Glomerular visceral epithelial cell (primary cell): ENCODE measurements at regions not wholly inside any gene's neighbourhood (a gene's known extent, or its start where the extent isn't known, plus 50 kb on each side); places are given as distances from the start of the nearest gene placed in this dataset.

Experiments
- DNase-seq: peaks from one replicate; pipeline ENCODE4 v3.0.0-alpha.2; 2016; ENCODE audit errors: extremely low spot score

GRCh38 chr1:177847843-177848242, 122.0 kb downstream of the SEC16B start:
- DNase-seq, result peak; percentile 4

GRCh38 chr1:177838907-177839485, 130.9 kb downstream of the SEC16B start:
- DNase-seq, result no peak

- no peak for DNase-seq
Observed at GRCh38 chr1:177833631-177834030, 136.2 kb downstream of the SEC16B start.

GRCh38 chr1:177830531-177831135, 139.2 kb downstream of the SEC16B start:
- DNase-seq, result no peak

GRCh38 chr1:177825276-177825901, 144.5 kb downstream of the SEC16B start:
- DNase-seq, result no peak

DNA sequence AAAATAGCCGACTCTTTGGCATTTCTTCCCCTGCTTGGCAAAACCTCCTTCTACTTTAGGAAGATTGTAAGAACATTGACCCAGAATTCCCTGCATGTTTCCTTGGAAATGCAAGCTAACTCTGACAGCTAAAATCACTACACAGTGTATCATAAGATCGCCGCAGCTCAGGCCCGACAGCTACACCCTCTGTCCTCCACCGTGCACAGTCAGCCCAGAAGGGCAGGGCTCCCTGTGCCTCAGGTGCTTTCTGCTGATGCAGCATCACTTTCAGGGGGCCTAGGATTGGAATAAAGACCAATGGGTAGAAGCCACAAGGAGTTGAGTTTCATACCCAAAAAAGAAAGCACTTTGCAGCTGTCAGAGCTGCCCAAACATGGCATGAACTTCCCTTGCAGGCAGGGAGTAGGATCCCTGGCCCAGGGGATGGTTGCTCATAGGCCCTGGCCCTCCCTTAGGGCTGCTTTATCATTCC, 145.3 kb downstream of the SEC16B start:
- no peak for DNase-seq

- no peak for DNase-seq
Observed at GRCh38 chr1:177820213-177820612, 149.6 kb downstream of the SEC16B start.

- no peak for DNase-seq
Observed at GRCh38 chr1:177817937-177818875, 151.7 kb downstream of the SEC16B start.

DNA sequence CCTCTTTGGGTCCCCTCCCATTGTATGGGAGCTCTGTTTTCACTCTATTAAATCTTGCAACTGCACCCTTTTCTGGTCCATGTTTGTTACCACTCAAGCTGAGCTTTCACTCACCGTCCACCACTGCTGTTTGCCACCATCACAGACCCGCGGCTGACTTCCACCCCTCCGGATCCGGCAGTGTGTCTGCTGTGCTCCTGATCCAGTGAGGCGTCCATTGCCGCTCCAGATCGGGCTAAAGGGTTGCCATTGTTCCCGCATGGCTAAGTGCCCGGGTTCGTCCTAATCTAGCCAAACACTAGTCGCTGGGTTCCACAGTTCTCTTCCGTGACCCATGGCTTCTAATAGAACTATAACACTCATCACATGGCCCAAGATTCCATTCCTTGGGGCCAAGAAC, 157.2 kb downstream of the SEC16B start:
- no peak for DNase-seq

GRCh38 chr1:177812144-177812543, 157.7 kb downstream of the SEC16B start:
- no peak for DNase-seq

DNA sequence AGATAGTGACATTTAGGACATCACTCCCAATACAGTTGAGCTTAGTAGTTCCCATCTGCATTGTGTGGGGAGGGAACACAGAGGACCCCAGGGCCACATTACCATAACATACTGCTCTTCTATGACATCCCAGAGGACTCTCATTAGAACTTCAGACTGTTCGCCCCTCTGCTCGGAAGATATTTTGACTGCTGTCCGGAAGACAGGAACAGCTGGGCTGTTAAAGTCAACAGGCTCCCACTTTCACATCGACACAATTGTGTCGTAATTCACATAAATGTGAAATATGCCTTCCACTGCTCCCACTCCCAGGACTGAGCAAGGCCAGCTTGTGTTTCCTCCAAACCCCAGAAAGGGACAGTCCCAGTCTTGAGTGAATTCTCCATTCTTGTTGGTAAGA, 158.4 kb downstream of the SEC16B start:
- DNase-seq, result no peak

- no peak for DNase-seq
Observed at GRCh38 chr1:177809819-177810218, 160.0 kb downstream of the SEC16B start.

- DNase-seq, result no peak
Observed at GRCh38 chr1:177802304-177802703, 167.6 kb downstream of the SEC16B start.

DNA sequence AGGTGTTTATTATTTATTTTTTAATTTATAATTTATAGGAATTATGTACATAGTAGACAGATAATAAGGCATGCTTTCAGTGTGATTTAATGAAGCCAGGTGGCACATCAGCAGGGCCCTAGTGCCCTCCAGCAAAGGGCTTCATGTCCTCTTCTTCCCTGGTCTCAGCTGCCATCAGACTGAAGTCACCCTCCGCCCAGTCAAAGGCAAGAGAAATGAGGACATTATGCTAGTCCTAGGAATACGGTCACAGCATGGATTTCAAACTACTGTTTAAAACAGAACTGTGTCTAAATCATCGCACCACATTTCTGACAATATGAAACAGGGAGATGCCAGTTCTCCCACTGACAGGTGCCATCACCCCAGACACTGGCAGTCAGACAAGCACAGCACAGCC, 168.1 kb downstream of the SEC16B start:
- DNase-seq, result no peak

DNA sequence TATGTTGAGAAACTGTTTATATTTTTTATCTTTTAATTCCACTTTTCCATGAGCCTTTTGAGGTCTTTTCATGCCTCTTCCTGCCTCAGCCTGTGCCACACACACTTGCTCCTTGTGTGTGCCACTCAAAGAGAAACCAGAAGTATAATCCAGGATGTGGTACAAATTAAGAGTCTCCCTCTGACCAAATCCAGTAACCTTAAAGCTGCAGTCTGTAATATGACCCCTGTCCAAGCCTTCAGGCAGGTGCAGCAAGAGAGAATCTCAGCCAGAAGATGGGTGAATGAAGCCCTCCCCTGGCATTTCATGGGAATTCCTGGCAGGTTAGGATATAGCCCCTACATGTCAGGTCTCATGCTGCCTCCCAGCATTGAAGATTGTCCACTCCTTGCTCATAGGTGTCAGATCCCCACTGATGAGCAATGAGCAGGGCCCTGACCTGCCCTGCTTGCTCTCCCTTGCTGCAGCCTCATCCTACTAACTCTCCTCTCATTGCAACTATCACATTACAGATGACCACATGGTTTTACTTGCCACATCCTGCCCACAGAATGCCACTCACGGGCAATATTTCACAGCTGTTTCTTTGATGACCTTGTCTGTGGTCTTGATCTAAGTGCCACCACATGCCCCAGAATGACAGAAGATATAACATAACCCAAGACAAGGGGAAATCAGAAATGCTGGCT, 169.3 kb downstream of the SEC16B start:
- peak; percentile 39 for DNase-seq

DNA sequence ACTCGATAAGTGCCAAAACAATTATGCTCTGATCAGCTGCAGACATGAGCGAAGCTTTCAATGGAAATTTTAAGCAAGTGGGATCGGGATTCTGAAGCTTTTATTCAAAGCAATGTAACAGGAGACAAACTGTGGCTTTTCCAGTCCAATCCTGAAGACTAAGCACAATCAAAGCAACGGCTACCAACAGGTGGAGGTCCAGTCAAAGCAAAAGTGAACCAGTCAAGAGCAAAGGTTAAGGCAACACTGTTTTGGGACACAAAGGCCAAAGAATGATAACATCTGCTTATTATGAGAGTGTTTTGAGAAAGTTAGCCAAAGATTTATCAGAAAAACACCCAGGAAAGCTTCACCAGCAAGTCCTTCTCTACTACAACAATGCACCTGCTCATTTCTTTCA, 170.1 kb downstream of the SEC16B start:
- no peak for DNase-seq

DNA sequence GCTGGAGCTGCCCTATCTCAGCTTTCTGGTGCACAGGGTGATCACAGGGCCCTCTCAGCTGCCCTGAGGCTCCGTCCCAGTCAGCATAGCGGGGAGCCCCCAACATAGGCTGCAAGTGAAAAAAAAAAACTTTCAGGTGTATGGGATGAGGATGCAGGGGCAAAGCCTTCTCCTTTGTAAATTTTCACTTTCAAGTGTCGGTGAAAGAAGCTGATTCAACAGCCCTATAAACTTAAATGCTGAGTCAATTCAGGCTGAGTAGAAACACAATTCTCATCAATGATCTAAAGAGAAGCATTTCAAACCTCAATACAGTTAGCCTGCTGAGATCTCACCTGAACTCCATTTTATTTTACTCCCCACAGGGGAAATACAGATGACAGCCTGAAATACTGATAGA, 171.2 kb downstream of the SEC16B start:
- no peak for DNase-seq

DNA sequence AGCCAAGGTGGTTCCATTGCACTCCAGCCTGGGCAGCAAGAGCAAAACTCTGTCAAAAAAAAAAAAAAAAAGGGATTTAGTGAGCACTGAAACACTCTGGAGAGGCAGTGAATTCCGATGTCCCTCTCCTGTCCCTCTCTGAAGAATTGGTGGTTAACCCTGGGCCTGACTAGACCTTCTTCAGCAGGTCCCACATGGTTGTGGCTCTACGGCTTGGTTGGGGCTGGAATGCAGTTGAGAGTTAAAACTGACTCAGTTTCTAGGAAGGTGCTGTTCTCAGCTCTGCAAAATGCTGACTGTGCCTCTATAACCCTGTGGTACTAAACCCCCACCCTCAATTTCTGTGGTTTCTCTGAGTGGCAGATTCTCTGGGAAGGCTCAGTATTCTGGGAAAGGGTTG, 173.3 kb downstream of the SEC16B start:
- DNase-seq, result no peak

DNA sequence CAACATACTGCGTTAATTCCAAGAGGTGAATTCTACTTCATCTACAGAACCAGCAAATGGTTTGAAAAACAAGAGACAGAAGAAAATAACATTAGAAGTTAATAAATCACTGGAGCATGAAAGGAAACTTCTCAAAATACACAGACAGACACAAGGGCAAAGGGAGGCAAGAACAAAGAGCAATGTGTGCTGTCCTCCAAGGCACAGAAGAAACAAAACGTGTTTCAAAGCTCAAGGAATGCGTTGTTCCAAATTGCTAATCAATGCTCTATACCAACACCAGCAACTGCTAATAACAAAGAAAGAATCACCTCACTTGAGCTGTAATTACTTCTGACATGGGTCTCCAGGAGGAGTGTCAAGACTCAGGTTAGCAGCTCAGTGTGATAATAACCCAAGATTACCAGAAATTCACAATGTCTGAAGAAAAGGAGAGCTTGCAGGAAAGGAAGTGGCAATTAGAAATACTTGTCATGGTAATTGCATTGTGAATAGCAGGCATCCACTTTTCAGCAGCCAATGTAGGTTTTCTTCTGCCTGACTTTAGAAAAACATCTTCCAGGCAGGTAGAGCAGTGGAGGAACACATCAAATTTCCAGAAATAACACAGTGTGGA, 175.4 kb downstream of the SEC16B start:
- DNase-seq, result no peak

- no peak for DNase-seq
Observed at GRCh38 chr1:177793900-177794299, 176.0 kb downstream of the SEC16B start.

- DNase-seq, result no peak
Observed at GRCh38 chr1:177790566-177790965, 179.3 kb downstream of the SEC16B start.
